ENCODE measurements at regions not wholly inside any gene's neighbourhood (a gene's known extent, or its start where the extent isn't known, plus 50 kb on each side); places are given as distances from the start of the nearest gene placed in this dataset.

GRCh38 chr5:15245913-15246312 is 254.1 kb upstream of the FBXL7 start:
- Histone ChIP-seq H3K27me3 (no peaks in the 10 kb centered on the region), H3K4me3 (no peak overlapping the region), H3K27ac (no peak overlapping the region), H3K9me3 (no peaks in the 10 kb centered on the region), H3K36me3 (no peaks in the 10 kb centered on the region), H3K4me1 (no peaks in the 10 kb centered on the region)
- no peak for TF ChIP-seq CTCF (IDR thresholded peaks at IDR 0.05)
- TF ChIP-seq POLR2A (IDR thresholded peaks at IDR 0.05), result no peak
- DNase-seq, result no peak
- intact Hi-C loops (cut with DNase I; ENCODE audit: low total_unique reads), result no loop called here

GRCh38 chr5:15243301-15244020 is 256.5 kb upstream of the FBXL7 start:
- intact Hi-C loops (cut with DNase I; ENCODE audit: low total_unique reads), result no loop called here

GRCh38 chr5:15241216-15241821 is 258.7 kb upstream of the FBXL7 start:
- Histone ChIP-seq H3K27me3 (no peaks in the 10 kb centered on the region), H3K36me3 (no peaks in the 10 kb centered on the region), H3K27ac (no peak overlapping the region), H3K4me3 (no peak overlapping the region), H3K9me3 (no peaks in the 10 kb centered on the region), H3K4me1 (no peaks in the 10 kb centered on the region)
- no peak for DNase-seq
- intact Hi-C loops (cut with DNase I; ENCODE audit: low total_unique reads), result no loop called here
- no peak for TF ChIP-seq POLR2A (IDR thresholded peaks at IDR 0.05)
- no peak for TF ChIP-seq CTCF (IDR thresholded peaks at IDR 0.05)

More at GRCh38 chr5:15243301-15244020, 256.5 kb upstream of the FBXL7 start:
- Histone ChIP-seq H3K4me3 (no peak overlapping the region), H3K36me3 (no peaks in the 10 kb centered on the region), H3K27me3 (no peaks in the 10 kb centered on the region), H3K27ac (no peak overlapping the region), H3K4me1 (no peaks in the 10 kb centered on the region), H3K9me3 (no peaks in the 10 kb centered on the region)
- DNase-seq, result no peak
- TF ChIP-seq POLR2A (IDR thresholded peaks at IDR 0.05) (no peak), CTCF (IDR thresholded peaks at IDR 0.05) (no peak)

GRCh38 chr5:15238006-15238405 is 262.0 kb upstream of the FBXL7 start:
- no peak for DNase-seq
- no peaks in the 10 kb centered on the region for H3K9me3 ChIP-seq
- no peaks in the 10 kb centered on the region for H3K4me1 ChIP-seq
- no peak for TF ChIP-seq CTCF (IDR thresholded peaks at IDR 0.05)
- no peak for TF ChIP-seq POLR2A (IDR thresholded peaks at IDR 0.05)
- no peaks in the 10 kb centered on the region for H3K36me3 ChIP-seq
- H3K27me3 ChIP-seq, result no peaks in the 10 kb centered on the region
- intact Hi-C loops (cut with DNase I; ENCODE audit: low total_unique reads), result no loop called here
- H3K27ac ChIP-seq, result no peak overlapping the region
- H3K4me3 ChIP-seq, result no peak overlapping the region

- TF ChIP-seq CTCF (IDR thresholded peaks at IDR 0.05) (no peak), POLR2A (IDR thresholded peaks at IDR 0.05) (no peak)
- peak overlapping the region in 1 of 2 donors; percentile 17 for H3K4me3 ChIP-seq
- H3K27ac ChIP-seq, result no peak overlapping the region
- H3K4me1 ChIP-seq, result no peaks in the 10 kb centered on the region
- intact Hi-C loops (cut with DNase I; ENCODE audit: low total_unique reads), result no loop called here
- no peaks in the 10 kb centered on the region for H3K36me3 ChIP-seq
- H3K27me3 ChIP-seq, result no peaks in the 10 kb centered on the region
- H3K9me3 ChIP-seq, result no peaks in the 10 kb centered on the region
- no peak for DNase-seq
Observed at GRCh38 chr5:15236911-15237508, 263.0 kb upstream of the FBXL7 start.

All from uterus (tissue), 3 donors.